GM12865 (cell line): ENCODE measurements at regions not wholly inside any gene's neighbourhood (a gene's known extent, or its start where the extent isn't known, plus 50 kb on each side); places are given as distances from the start of the nearest gene placed in this dataset.

Source experiments
- DNase-seq: peaks from one replicate; pipeline ENCODE4 v3.0.0; 2010; ENCODE audit warnings: low read depth
- H3K4me3 ChIP-seq: 2 replicates; pipeline ENCODE4 v1.5.1; 2011; ENCODE audit warnings: mild to moderate bottlenecking, low read depth, low read length, control low read depth
- CTCF ChIP-seq: IDR thresholded peaks from 2 replicates; pipeline ENCODE4 v1.5.1; 2011; ENCODE audit warnings: low read length, control low read depth, low read depth, inconsistent platforms; ENCODE audit not compliant: insufficient read depth; ENCODE audit errors: missing control alignments

GRCh38 chr2:150247481-150247880 lies 240.0 kb downstream of the RND3 start:
- TF ChIP-seq CTCF = no peak
- DNase-seq = no peak
- no peak overlapping the region for H3K4me3 ChIP-seq

GRCh38 chr2:150234787-150235446 lies 252.6 kb downstream of the RND3 start:
- no peak for TF ChIP-seq CTCF
- H3K4me3 ChIP-seq = no peak overlapping the region
- no peak for DNase-seq

GRCh38 chr2:150232871-150233270 lies 254.6 kb downstream of the RND3 start:
- no peak for DNase-seq
- H3K4me3 ChIP-seq = no peak overlapping the region
- no peak for TF ChIP-seq CTCF

- no peak overlapping the region for H3K4me3 ChIP-seq
- no peak for TF ChIP-seq CTCF
- no peak for DNase-seq
Observed at GRCh38 chr2:150232321-150232720, 255.1 kb downstream of the RND3 start.

GRCh38 chr2:150230616-150231015 lies 256.9 kb downstream of the RND3 start:
- H3K4me3 ChIP-seq = no peak overlapping the region
- DNase-seq = no peak
- TF ChIP-seq CTCF = no peak

GRCh38 chr2:150230004-150230403 lies 257.5 kb downstream of the RND3 start:
- DNase-seq = no peak
- no peak for TF ChIP-seq CTCF
- H3K4me3 ChIP-seq = no peak overlapping the region

GRCh38 chr2:150228936-150229335 lies 258.5 kb downstream of the RND3 start:
- TF ChIP-seq CTCF = no peak
- H3K4me3 ChIP-seq = no peak overlapping the region
- DNase-seq = no peak
